Endothelial cell of umbilical vein (primary cell): ENCODE measurements at regions not wholly inside any gene's neighbourhood (a gene's known extent, or its start where the extent isn't known, plus 50 kb on each side); places are given as distances from the start of the nearest gene placed in this dataset.

ENCODE experiments used
- EZH2 ChIP-seq: IDR thresholded peaks from 2 replicates; pipeline ENCODE4 v1.6.1; 2012; ENCODE audit warnings: borderline replicate concordance, low read depth, mild to moderate bottlenecking, moderate library complexity, low read length, inconsistent platforms; ENCODE audit not compliant: severe bottlenecking
- JUN ChIP-seq: IDR thresholded peaks from 2 replicates; pipeline ENCODE4 v1.6.1; 2011; ENCODE audit warnings: borderline replicate concordance, low read depth; ENCODE audit not compliant: insufficient read length, insufficient read depth
- POLR2A ChIP-seq: IDR thresholded peaks from 2 replicates; pipeline ENCODE4 v1.6.1; 2012; ENCODE audit warnings: low read depth, mild to moderate bottlenecking, control low read depth, low read length
- TF ChIP-seq, protein P1 (sequence below), 2 donors: IDR thresholded peaks; 1 replicate in 1 of 2; 2 replicates in 1 of 2; pipeline ENCODE4 v1.5.1; 2011; ENCODE audit warnings: low read length in 2 of 2, mild to moderate bottlenecking in 2 of 2, moderate library complexity in 2 of 2, control low read depth in 1 of 2, inconsistent platforms in 1 of 2, low read depth in 1 of 2; ENCODE audit not compliant: insufficient read depth in 1 of 2; ENCODE audit errors: extremely low read depth in 1 of 2

DNA sequence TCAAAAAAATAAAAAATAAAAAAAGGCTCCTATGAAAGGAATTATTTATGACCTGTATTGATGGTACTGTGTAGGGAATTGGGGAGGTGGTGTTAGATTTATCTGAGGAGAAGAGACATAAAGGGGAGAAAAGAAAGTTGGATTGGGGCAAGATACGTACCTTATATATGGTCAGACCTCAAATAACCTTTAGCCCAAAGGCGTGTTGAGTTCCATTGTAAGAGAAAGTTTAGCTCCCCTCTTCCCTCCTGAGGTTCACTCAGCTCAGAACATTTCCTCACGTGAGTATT lies 296.9 kb downstream of the ADGB start:
- TF ChIP-seq EZH2, result no peak
- TF ChIP-seq, protein P1, sequence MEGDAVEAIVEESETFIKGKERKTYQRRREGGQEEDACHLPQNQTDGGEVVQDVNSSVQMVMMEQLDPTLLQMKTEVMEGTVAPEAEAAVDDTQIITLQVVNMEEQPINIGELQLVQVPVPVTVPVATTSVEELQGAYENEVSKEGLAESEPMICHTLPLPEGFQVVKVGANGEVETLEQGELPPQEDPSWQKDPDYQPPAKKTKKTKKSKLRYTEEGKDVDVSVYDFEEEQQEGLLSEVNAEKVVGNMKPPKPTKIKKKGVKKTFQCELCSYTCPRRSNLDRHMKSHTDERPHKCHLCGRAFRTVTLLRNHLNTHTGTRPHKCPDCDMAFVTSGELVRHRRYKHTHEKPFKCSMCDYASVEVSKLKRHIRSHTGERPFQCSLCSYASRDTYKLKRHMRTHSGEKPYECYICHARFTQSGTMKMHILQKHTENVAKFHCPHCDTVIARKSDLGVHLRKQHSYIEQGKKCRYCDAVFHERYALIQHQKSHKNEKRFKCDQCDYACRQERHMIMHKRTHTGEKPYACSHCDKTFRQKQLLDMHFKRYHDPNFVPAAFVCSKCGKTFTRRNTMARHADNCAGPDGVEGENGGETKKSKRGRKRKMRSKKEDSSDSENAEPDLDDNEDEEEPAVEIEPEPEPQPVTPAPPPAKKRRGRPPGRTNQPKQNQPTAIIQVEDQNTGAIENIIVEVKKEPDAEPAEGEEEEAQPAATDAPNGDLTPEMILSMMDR (IDR thresholded peaks at IDR 0.05; ENCODE audit: extremely low read depth in 1 of 2, insufficient read depth in 1 of 2, low read depth in 1 of 2, low read length in 2 of 2), result no peak
- TF ChIP-seq POLR2A, result no peak
- TF ChIP-seq JUN, result no peak
